PC-3 (cell line): ENCODE measurements at regions not wholly inside any gene's neighbourhood (a gene's known extent, or its start where the extent isn't known, plus 50 kb on each side); places are given as distances from the start of the nearest gene placed in this dataset.

Experiments used
- CTCF ChIP-seq: fragments of 300-600 bp; sonication (generic); conservative IDR thresholded peaks from 2 replicates; pipeline ENCODE4 v1.5.1; 2017; ENCODE audit warnings: antibody characterized with exemption, low read depth, mild to moderate bottlenecking, low read length
- EZH2 ChIP-seq: fragments of 300-600 bp; sonication (generic); IDR thresholded peaks from one replicate; pipeline ENCODE4 v1.6.1; 2017; ENCODE audit warnings: antibody characterized with exemption, mild to moderate bottlenecking, low read length; ENCODE audit not compliant: unreplicated experiment

- TF ChIP-seq CTCF: no peak
- no peak for TF ChIP-seq EZH2
These were observed 217.0 kb upstream of the C2CD4B start for GRCh38 chr15:62382046-62382445.
